CD14-positive monocyte (primary cell): ENCODE measurements at regions not wholly inside any gene's neighbourhood (a gene's known extent, or its start where the extent isn't known, plus 50 kb on each side); places are given as distances from the start of the nearest gene placed in this dataset.

ENCODE experiments used
- DNase-seq, 3 donors: peaks; one replicate each; pipeline ENCODE4 v3.0.0-alpha.2; 2011 to 2022
- H2AFZ ChIP-seq: 2 replicates; pipeline ENCODE4 v1.6.0; 2012; ENCODE audit warnings: mild to moderate bottlenecking, low read depth, low read length, inconsistent platforms; ENCODE audit not compliant: insufficient read depth, poor library complexity, severe bottlenecking
- H3K27ac ChIP-seq, 2 donors: 1 replicate in 1 of 2; 2 replicates in 1 of 2; pipeline ENCODE4 v1.5.1; 2012 to 2013; ENCODE audit warnings: low read length in 2 of 2, control low read depth in 1 of 2, inconsistent platforms in 1 of 2, low read depth in 1 of 2, mild to moderate bottlenecking in 1 of 2
- H3K27me3 ChIP-seq, 2 donors: one replicate each; pipeline versions ENCODE4 v1.6.0 to v1.6.1; 2011 to 2013; ENCODE audit warnings: low read length in 2 of 2; ENCODE audit not compliant: control insufficient read depth in 2 of 2, insufficient read depth in 2 of 2
- H3K36me3 ChIP-seq, 2 donors: replicated peaks in 1 of 2; 1 replicate in 1 of 2; 2 replicates in 1 of 2; pipeline versions ENCODE4 v1.5.1 to v1.6.1; 2012 to 2013; ENCODE audit warnings: low read length in 2 of 2, control low read depth in 1 of 2, inconsistent platforms in 1 of 2, mild to moderate bottlenecking in 1 of 2; ENCODE audit not compliant: insufficient read depth in 2 of 2, control insufficient read depth in 1 of 2
- H3K4me1 ChIP-seq, 2 donors: 1 replicate in 1 of 2; 2 replicates in 1 of 2; pipeline versions ENCODE4 v1.5.1 to v1.6.1; 2012 to 2013; ENCODE audit warnings: low read length in 2 of 2, control low read depth in 1 of 2, inconsistent platforms in 1 of 2, mild to moderate bottlenecking in 1 of 2, moderate library complexity in 1 of 2; ENCODE audit not compliant: insufficient read depth in 2 of 2, control insufficient read depth in 1 of 2
- H3K4me2 ChIP-seq: replicated peaks from 2 replicates; pipeline ENCODE3; 2012; ENCODE audit warnings: low read length, moderate library complexity, mild to moderate bottlenecking; ENCODE audit not compliant: poor library complexity, severe bottlenecking; ENCODE audit errors: extremely low read depth
- H3K4me3 ChIP-seq, 3 experiments: fragments of 200-600 bp in 1 of 3; sonication (generic) in 1 of 3; replicated peaks in 1 of 3; 1 replicate in 2 of 3; 2 replicates in 1 of 3; pipeline ENCODE4 v1.5.1; 2011 to 2013; ENCODE audit warnings: low read length in 3 of 3, mild to moderate bottlenecking in 3 of 3, control low read depth in 2 of 3, low read depth in 2 of 3, inconsistent platforms in 1 of 3, moderate library complexity in 1 of 3
- H3K79me2 ChIP-seq: 2 replicates; pipeline ENCODE4 v1.6.0; 2012; ENCODE audit warnings: mild to moderate bottlenecking, control low read depth, inconsistent platforms, low read length, moderate library complexity; ENCODE audit not compliant: insufficient read depth
- H3K9ac ChIP-seq: 2 replicates; pipeline ENCODE4 v1.6.0; 2017; ENCODE audit warnings: low read length, mild to moderate bottlenecking; ENCODE audit not compliant: insufficient read depth, poor library complexity, severe bottlenecking
- H3K9me3 ChIP-seq, 2 donors: replicated peaks in 1 of 2; 1 replicate in 1 of 2; 2 replicates in 1 of 2; pipeline versions ENCODE4 v1.5.1 to v1.6.1; 2012 to 2013; ENCODE audit warnings: low read length in 2 of 2, control low read depth in 1 of 2; ENCODE audit not compliant: control insufficient read depth in 1 of 2, insufficient read depth in 1 of 2
- H4K20me1 ChIP-seq: 2 replicates; pipeline ENCODE4 v1.6.0; 2012; ENCODE audit warnings: mild to moderate bottlenecking, low read length, control low read depth, moderate library complexity; ENCODE audit not compliant: insufficient read depth
- H3K27ac Mint-ChIP-seq, 7 donors: one replicate each; pipeline ENCODE4 v1.8.0; 2020; ENCODE audit warnings: mild to moderate bottlenecking in 7 of 7, mixed read lengths in 7 of 7, moderate library complexity in 6 of 7, inconsistent platforms in 2 of 7
- H3K27me3 Mint-ChIP-seq, 3 donors: one replicate each; pipeline ENCODE4 v1.8.0; 2021 to 2022; ENCODE audit warnings: low read depth in 3 of 3, mild to moderate bottlenecking in 3 of 3, mixed read lengths in 3 of 3, moderate library complexity in 3 of 3, inconsistent platforms in 1 of 3
- H3K36me3 Mint-ChIP-seq, 2 donors: one replicate each; pipeline ENCODE4 v1.8.0; 2020; ENCODE audit warnings: mixed read lengths in 2 of 2, inconsistent platforms in 1 of 2, mild to moderate bottlenecking in 1 of 2
- H3K4me1 Mint-ChIP-seq: one replicate; pipeline ENCODE4 v1.8.0; 2020; ENCODE audit warnings: mild to moderate bottlenecking, mixed read lengths
- H3K4me3 Mint-ChIP-seq, 2 donors: one replicate each; pipeline ENCODE4 v1.8.0; 2020; ENCODE audit warnings: mild to moderate bottlenecking in 2 of 2, mixed read lengths in 2 of 2, moderate library complexity in 1 of 2
- H3K9me3 Mint-ChIP-seq, 7 donors: one replicate each; pipeline ENCODE4 v1.8.0; 2020 to 2022; ENCODE audit warnings: mixed read lengths in 7 of 7, mild to moderate bottlenecking in 6 of 7, moderate library complexity in 6 of 7, inconsistent platforms in 2 of 7
- WGBS: methylation state at CpG from one replicate; pipeline ENCODE4 v1.1.5; 2013; ENCODE audit warnings: missing lambda C conversion rate; ENCODE audit not compliant: insufficient coverage; 5-methylcytosine and 5-hydroxymethylcytosine counted together
- intact Hi-C, 2 donors: fragments of 100-400 bp; cut with micrococcal nuclease; formaldehyde crosslinking; loops; one replicate each; pipeline versions ENCODE4 v1.15.0 to v1.15.1; 2023
- TF ChIP-seq, protein P1 (sequence below): fragments of 200-600 bp; IDR thresholded peaks from one replicate; pipeline ENCODE4 v1.8.0; 2022; ENCODE audit warnings: antibody characterized with exemption, mild to moderate bottlenecking

DNA sequence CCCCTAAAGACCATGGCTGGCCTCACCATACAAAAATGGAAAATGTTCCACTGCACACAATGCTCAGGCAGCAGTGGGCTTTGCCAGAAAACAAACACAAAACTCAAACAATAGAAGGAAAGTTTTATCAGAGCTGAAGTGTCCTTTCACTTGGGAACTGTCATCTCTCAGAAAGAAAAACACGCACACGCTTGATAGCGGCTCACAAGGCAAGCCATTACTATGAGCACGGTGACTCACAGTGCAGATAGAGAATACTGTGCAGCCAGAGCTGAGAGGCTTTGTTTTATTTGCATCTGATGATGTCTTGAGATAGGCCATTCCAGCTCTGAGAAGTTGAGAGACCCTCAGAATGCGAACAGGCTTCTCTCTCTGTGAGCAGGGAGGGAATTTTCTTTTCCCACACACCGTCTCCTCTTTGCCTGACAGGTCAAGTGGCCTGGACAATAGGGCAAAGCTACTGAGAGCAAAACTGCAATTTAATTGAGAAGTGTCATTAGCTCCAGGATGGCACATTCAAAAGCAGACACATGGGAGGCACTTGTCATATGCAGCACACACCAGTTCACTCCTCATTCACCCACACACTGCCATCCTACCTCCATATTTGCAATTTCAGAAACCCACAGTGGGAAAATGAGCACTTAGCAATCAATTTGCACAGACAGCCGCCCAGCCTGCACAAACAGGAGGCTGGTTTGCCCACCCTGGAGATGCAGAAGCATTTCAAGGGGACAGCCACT, 236.6 kb downstream of the SS18 start:
- Histone ChIP-seq H3K79me2 (no peaks in the 10 kb centered on the region), H3K4me3 (no peak overlapping the region), H3K9ac (no peak overlapping the region), H3K36me3 (no peaks in the 10 kb centered on the region), H3K27me3 (no peaks in the 10 kb centered on the region), H3K4me2 (no peak overlapping the region), H4K20me1 (no peaks in the 10 kb centered on the region), H3K27ac (no peak overlapping the region), H2AFZ (no peak overlapping the region), H3K9me3 (no peaks in the 10 kb centered on the region), H3K4me1 (no peaks in the 10 kb centered on the region)
- H3K4me3 Mint-ChIP-seq: no peak overlapping the region
- TF ChIP-seq, protein P1, sequence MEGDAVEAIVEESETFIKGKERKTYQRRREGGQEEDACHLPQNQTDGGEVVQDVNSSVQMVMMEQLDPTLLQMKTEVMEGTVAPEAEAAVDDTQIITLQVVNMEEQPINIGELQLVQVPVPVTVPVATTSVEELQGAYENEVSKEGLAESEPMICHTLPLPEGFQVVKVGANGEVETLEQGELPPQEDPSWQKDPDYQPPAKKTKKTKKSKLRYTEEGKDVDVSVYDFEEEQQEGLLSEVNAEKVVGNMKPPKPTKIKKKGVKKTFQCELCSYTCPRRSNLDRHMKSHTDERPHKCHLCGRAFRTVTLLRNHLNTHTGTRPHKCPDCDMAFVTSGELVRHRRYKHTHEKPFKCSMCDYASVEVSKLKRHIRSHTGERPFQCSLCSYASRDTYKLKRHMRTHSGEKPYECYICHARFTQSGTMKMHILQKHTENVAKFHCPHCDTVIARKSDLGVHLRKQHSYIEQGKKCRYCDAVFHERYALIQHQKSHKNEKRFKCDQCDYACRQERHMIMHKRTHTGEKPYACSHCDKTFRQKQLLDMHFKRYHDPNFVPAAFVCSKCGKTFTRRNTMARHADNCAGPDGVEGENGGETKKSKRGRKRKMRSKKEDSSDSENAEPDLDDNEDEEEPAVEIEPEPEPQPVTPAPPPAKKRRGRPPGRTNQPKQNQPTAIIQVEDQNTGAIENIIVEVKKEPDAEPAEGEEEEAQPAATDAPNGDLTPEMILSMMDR: no peak
- no peak for DNase-seq
- intact Hi-C loops: no loop called here
- H3K36me3 Mint-ChIP-seq: no peaks in the 10 kb centered on the region
- H3K4me1 Mint-ChIP-seq: no peaks in the 10 kb centered on the region
- no peak overlapping the region for H3K27ac Mint-ChIP-seq
- peaks cover 0 to 7% (median 1%) of the 10 kb centered on the region in 3 donors for H3K27me3 Mint-ChIP-seq
- 100% methylated on average over 7 of the region's 7 CpGs for WGBS
- H3K9me3 Mint-ChIP-seq: peaks cover 0 to 4% (median 0%) of the 10 kb centered on the region in 7 donors

DNA sequence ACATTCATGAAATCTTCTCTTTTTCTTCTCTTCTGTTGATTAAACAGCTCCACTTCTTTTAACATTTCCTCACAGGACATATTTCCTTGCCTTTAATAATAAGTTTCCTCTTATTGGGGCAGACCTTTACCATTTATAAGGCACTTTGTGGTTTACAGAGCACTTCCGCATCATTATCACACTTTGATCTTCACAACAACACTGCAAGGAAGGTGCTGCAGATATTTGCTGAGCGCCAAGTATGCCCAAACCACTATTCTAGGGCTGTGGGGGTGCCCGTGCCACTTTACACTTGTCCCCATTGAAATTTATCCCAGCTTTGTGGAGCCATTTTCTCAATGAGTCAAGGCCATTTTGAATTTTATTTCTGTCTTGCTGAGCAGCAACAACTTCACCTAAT, 246.6 kb downstream of the SS18 start:
- no peak overlapping the region for H3K4me2 ChIP-seq
- H3K4me1 ChIP-seq: no peaks in the 10 kb centered on the region
- DNase-seq: no peak
- Mint-ChIP-seq H3K9me3 (peaks cover 0 to 6% (median 0%) of the 10 kb centered on the region in 7 donors), H3K4me1 (no peaks in the 10 kb centered on the region), H3K36me3 (no peaks in the 10 kb centered on the region), H3K4me3 (no peak overlapping the region), H3K27me3 (peaks cover 0 to 4% (median 2%) of the 10 kb centered on the region in 3 donors), H3K27ac (peak overlapping the region in 1 of 7 donors; percentile 23)
- WGBS: 84% methylated on average over 3 of the region's 3 CpGs
- H3K27me3 ChIP-seq: no peaks in the 10 kb centered on the region
- H3K4me3 ChIP-seq: no peak overlapping the region
- H3K27ac ChIP-seq: no peak overlapping the region
- H2AFZ ChIP-seq: no peak overlapping the region
- intact Hi-C loops: no loop called here
- TF ChIP-seq, protein P1: no peak
- H3K9ac ChIP-seq: no peak overlapping the region
- H3K9me3 ChIP-seq: no peaks in the 10 kb centered on the region
- no peaks in the 10 kb centered on the region for H3K79me2 ChIP-seq
- H3K36me3 ChIP-seq: no peaks in the 10 kb centered on the region
- H4K20me1 ChIP-seq: no peaks in the 10 kb centered on the region
